ENCODE measurements at regions not wholly inside any gene's neighbourhood (a gene's known extent, or its start where the extent isn't known, plus 50 kb on each side); places are given as distances from the start of the nearest gene placed in this dataset.

- no peak for DNase-seq (ENCODE audit: low spot score)
These were observed 299.9 kb downstream of the CSNK1G3 start for GRCh38 chr5:123811831-123812230.

DNA sequence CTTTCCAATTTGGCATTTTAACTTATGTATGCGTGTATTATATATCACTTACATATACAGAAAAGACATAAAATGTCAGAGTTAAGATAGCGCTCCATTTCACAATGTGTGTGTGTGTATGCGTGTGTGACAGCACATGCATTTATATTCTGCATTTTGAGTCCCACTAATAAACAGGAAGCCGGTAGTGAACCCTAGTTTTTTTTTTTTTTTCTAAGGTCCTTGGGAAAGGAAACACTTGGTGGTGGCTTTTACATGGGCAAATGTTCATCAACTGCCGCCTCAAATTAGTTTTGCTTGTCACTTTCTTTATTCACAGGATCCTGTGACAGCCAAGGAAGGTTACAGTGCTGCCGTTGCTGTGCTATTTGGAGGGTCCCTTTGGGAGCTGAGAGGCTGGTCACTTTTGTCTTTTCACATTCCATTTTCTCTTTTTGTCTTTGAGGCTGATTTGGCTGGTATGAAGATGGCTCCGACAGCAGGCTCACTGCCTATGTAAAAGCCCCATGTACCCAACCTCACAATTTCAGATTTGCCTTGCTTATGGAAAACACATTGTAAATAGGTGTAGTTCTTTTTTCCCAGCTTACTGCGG lies 298.9 kb downstream of the CSNK1G3 start:
- DNase-seq (ENCODE audit: low spot score), result no peak

- no peak for DNase-seq (ENCODE audit: low spot score)
These were observed 298.3 kb downstream of the CSNK1G3 start for GRCh38 chr5:123810253-123810652.

DNA sequence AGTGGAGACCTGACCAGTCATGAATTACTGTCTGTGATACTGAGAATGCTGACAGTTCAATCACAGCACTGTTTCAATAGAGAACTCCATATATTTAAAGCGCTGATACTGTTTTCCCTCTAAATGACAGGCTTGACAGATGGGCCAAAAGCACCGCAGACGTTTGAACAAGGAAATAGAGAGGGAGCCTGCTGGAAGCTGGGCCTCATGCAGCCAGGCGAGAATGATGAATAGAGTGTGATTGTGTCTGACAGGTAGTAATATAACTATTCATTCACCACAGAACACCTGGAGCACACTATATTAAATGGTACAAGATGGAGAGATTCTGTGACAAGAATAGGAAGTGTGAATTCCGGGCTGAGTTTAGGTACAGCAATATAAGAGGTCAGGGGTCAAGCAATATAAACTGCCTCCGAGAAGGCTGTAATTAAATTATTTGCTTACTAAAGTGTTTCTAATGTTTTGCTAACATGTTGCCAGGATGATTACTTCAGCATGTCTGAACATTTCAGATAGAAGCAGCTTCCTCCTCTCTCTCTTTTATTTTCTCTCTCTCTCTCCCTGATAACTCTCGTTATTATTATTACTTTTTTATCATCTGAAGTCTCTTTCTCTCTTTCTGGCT lies 297.7 kb downstream of the CSNK1G3 start:
- no peak for DNase-seq (ENCODE audit: low spot score)

DNA sequence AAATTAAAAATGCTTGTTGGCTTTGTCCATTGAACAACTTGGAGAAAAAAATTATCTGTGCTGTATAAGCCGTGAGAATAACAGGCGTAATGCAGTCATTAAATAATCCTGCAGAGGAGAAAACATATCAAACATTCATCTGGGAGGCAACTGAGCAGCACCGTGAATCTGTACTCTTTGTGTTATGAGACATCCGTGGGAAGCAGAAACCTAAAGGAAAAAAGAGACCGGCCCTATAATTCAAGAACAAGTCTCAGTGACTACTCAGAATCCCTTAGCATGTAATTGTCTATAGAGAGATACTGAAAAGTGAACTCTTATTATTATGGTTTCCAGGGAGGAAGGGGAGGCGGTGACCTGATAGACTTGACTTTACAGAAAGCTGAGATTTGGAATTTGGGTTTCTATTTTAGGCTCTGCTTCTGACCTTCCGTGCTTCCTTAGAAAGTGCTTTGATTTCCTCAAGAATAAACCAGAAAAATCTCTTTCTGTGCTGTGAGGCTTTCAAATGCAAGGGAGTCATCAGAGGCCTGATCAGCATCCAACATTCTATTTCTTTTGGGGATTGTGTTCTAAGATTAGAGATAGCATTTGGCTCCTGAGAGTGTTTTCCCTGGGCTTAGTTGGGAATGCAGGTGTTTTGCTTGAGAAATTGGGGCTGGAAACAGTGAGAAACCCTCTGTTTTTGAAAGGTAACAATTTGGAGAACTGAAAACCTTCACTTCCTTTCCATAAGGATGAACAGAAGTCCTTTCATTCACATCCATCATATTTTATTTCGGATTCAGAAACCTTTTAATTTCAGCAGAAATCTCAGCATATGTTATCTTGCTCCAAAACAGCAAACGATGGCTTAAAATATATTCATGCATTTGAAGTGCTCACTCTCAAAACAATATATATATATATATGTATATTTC lies 296.7 kb downstream of the CSNK1G3 start:
- DNase-seq (ENCODE audit: low spot score), result no peak

GRCh38 chr5:123807177-123807945 lies 295.4 kb downstream of the CSNK1G3 start:
- no peak for DNase-seq (ENCODE audit: low spot score)

- DNase-seq (ENCODE audit: low spot score), result no peak
These were observed 294.7 kb downstream of the CSNK1G3 start for GRCh38 chr5:123806644-123807043.

DNA sequence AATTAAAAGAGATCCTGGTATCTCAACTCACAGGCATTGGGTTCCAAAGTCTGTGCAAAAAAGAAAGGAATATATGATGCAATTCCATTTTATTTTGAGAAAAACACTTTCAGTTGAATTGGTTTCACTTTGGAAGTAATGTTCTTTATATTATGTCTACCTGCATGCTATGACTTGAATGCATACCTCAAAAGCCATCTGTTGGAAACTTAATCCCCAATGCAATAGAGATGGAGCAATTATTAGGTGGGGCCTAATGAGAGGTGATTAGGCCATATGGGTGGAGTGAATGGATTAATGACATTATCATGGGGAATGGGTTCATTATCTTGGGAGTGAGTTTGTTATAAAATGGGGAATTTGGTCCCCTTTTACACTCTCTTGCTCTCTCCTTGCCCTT lies 293.3 kb downstream of the CSNK1G3 start:
- DNase-seq (ENCODE audit: low spot score), result no peak

GRCh38 chr5:123803359-123803758 lies 291.4 kb downstream of the CSNK1G3 start:
- no peak for DNase-seq (ENCODE audit: low spot score)

GRCh38 chr5:123802298-123802951 lies 290.4 kb downstream of the CSNK1G3 start:
- DNase-seq (ENCODE audit: low spot score), result no peak

DNA sequence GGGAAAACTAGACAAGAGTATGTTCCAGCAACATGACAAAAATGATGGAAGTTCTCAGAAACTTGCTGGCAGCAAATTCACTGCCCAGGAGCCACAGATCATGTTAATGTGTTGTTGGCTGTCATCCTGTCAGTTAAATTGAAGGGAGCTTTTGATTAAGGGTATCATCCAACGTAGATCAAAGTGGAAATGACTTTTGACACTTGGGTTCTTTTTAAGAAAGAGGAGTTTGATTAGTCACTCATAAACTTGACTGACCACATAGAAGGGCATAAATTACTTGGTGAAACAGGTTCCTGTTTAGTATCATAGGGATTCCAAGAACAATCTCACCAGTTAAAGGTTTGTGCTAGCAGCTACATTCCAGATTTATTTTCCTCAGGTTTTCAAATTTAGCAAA lies 288.7 kb downstream of the CSNK1G3 start:
- no peak for DNase-seq (ENCODE audit: low spot score)

- DNase-seq (ENCODE audit: low spot score), result no peak
These were observed 283.7 kb downstream of the CSNK1G3 start for GRCh38 chr5:123795688-123796087.

- DNase-seq (ENCODE audit: low spot score), result no peak
These were observed 278.2 kb downstream of the CSNK1G3 start for GRCh38 chr5:123790226-123790625.

DNA sequence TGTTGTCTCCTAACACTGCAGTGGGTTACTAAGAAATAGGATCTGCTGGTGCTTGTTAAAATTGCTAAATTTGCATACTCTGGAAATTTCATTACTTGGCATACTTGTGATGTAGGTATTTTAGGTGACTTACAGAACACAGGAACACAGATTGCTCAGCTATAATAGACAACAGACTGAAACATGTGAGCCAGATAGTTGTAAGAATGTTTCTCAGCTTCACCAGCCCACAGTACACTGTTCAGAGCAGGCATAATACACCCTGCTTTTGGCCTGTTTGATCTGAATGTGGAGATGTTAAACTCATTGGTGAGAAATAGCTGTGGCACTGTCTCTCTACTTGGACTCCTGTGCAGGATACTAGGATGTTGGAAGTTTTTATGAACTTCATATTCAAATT lies 275.7 kb downstream of the CSNK1G3 start:
- DNase-seq (ENCODE audit: low spot score), result no peak

GRCh38 chr5:123787136-123787535 lies 275.2 kb downstream of the CSNK1G3 start:
- no peak for DNase-seq (ENCODE audit: low spot score)

DNA sequence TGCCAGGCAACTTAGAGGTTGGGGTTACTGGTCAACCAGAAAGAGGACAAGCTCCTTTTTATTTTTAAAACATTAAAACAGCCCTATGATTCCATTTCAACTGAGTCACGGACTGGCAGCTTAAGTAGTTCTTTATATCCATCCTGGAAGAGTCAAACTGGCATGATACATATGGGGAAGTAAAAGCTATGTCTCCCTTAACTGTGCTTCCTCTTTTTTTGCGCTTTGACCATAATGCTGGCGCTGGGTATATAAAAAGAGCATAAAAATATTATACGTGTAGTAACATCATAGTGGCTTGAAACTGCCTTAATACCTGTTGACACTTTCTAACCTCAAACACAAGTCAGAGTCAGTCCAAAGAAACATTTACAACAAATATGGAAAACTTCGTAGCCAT lies 274.4 kb downstream of the CSNK1G3 start:
- no peak for DNase-seq (ENCODE audit: low spot score)

DNA sequence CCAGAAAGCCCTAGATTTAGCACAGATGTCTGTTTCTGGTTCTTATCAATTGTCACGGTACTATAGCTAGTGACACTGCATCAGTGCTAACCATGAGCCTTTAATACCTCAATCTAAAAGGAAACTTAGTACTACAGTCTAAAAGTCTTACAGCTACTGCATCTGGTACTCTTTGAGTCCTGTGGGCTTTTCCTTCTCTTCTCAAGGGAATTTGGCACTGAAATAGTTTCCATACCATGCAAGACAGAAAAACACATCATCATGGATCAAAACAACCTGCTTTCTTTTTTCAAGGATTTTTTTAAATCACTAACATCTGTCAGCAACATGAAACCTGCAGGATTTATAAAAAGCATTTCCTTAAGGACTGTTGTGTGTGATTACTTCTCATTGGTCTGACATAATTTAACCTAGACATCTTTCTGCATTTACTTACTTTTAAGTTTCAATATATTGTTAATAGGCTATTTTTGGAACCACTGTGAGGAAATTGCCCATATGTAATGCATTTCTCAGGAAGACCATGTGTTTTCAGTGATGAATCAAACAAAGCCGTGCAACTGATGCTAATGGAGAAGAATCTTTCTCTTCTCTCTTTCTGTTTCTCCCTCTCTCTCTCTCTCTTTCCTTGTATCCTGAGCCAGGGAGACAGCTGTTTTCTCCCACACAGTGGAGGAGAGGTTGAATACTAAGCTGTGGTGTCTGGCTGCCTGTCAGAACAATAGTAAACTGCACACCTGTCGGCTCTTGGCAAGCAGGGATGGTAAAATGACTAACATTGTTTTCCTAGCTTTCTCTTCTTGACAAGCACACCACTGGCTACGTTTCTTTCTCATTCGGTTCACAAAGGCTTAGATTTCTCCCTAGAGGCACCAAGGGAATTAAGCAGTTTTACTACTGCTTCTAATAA lies 273.4 kb downstream of the CSNK1G3 start:
- no peak for DNase-seq (ENCODE audit: low spot score)

- DNase-seq (ENCODE audit: low spot score), result no peak
These were observed 271.4 kb downstream of the CSNK1G3 start for GRCh38 chr5:123783421-123783820.

GRCh38 chr5:123778641-123779040 lies 266.7 kb downstream of the CSNK1G3 start:
- DNase-seq (ENCODE audit: low spot score), result no peak

DNA sequence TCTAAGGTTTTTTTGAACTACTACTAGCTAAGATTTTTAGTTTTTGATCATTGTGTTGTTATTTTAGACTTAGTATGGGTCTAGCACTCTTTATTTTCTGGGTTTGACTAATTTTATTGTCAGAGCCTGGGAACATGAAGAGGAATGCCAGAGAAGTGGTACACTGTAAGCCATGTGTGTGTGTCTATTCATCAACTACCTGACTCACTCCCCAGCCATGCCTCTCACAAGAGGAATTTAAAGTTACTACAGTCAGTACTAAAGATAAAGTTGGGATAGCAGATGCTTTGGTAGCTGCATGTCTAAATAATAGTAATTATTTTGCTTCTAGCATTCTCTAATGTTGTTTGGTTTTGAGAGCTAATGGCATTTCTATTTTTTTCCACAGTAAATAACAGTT lies 264.8 kb downstream of the CSNK1G3 start:
- DNase-seq (ENCODE audit: low spot score), result no peak

- DNase-seq (ENCODE audit: low spot score), result no peak
These were observed 259.7 kb downstream of the CSNK1G3 start for GRCh38 chr5:123771715-123772114.
